Natural killer cell (primary cell): ENCODE measurements at regions not wholly inside any gene's neighbourhood (a gene's known extent, or its start where the extent isn't known, plus 50 kb on each side); places are given as distances from the start of the nearest gene placed in this dataset.

Source experiments
- ATAC-seq, 3 donors: fragments of 150-1000 bp in 2 of 3; fragments of 200-7000 bp in 1 of 3; cut with Tn5 transposase; 1 replicate in 1 of 3; 2 replicates in 2 of 3; pipeline ENCODE4 v1.10.0; 2021; ENCODE audit warnings: mild to moderate bottlenecking in 2 of 3, moderate library complexity in 2 of 3
- DNase-seq, 2 donors: peaks; one replicate each; pipeline versions ENCODE4 v3.0.0 to v3.0.0-alpha.2; 2013 to 2021; ENCODE audit warnings: mixed read lengths in 1 of 2
- H3K27ac ChIP-seq: one replicate; pipeline ENCODE4 v1.5.1; 2013; ENCODE audit warnings: mild to moderate bottlenecking, low read length
- H3K27me3 ChIP-seq: one replicate; pipeline ENCODE4 v1.6.1; 2013; ENCODE audit warnings: low read length; ENCODE audit not compliant: control insufficient read depth, insufficient read depth
- H3K36me3 ChIP-seq: one replicate; pipeline ENCODE4 v1.6.1; 2013; ENCODE audit warnings: low read length; ENCODE audit not compliant: control insufficient read depth, insufficient read depth
- H3K4me1 ChIP-seq: one replicate; pipeline ENCODE4 v1.6.1; 2013; ENCODE audit warnings: low read length; ENCODE audit not compliant: control insufficient read depth, insufficient read depth
- H3K4me3 ChIP-seq: one replicate; pipeline ENCODE4 v1.5.1; 2013; ENCODE audit warnings: low read length
- H3K9me3 ChIP-seq: one replicate; pipeline ENCODE4 v1.6.1; 2013; ENCODE audit warnings: low read length; ENCODE audit not compliant: control insufficient read depth, insufficient read depth
- H3K27ac Mint-ChIP-seq, 2 donors: one replicate each; pipeline ENCODE4 v1.8.0; 2022; ENCODE audit warnings: mild to moderate bottlenecking in 2 of 2, mixed read lengths in 2 of 2, moderate library complexity in 1 of 2
- H3K27me3 Mint-ChIP-seq, 2 donors: one replicate each; pipeline ENCODE4 v1.8.0; 2022; ENCODE audit warnings: low read depth in 2 of 2, mixed read lengths in 2 of 2
- H3K36me3 Mint-ChIP-seq: one replicate; pipeline ENCODE4 v1.8.0; 2022; ENCODE audit warnings: mixed read lengths
- H3K4me1 Mint-ChIP-seq, 2 donors: one replicate each; pipeline ENCODE4 v1.8.0; 2022; ENCODE audit warnings: mixed read lengths in 2 of 2
- H3K4me3 Mint-ChIP-seq: one replicate; pipeline ENCODE4 v1.8.0; 2022; ENCODE audit warnings: mild to moderate bottlenecking, moderate library complexity, mixed read lengths
- H3K9me3 Mint-ChIP-seq, 2 donors: one replicate each; pipeline ENCODE4 v1.8.0; 2022; ENCODE audit warnings: mixed read lengths in 2 of 2
- WGBS: methylation state at CpG from one replicate; pipeline ENCODE4 v1.1.7; 2013; ENCODE audit warnings: missing lambda C conversion rate; ENCODE audit not compliant: insufficient coverage; 5-methylcytosine and 5-hydroxymethylcytosine counted together
- intact Hi-C: fragments of 100-400 bp; cut with micrococcal nuclease; formaldehyde crosslinking; loops from one replicate; pipeline ENCODE4 v1.14.2; 2022
- TF ChIP-seq, protein P1 (sequence below): fragments of 200-600 bp; IDR thresholded peaks from one replicate; pipeline ENCODE4 v1.8.0; 2022; ENCODE audit warnings: antibody characterized with exemption

DNA sequence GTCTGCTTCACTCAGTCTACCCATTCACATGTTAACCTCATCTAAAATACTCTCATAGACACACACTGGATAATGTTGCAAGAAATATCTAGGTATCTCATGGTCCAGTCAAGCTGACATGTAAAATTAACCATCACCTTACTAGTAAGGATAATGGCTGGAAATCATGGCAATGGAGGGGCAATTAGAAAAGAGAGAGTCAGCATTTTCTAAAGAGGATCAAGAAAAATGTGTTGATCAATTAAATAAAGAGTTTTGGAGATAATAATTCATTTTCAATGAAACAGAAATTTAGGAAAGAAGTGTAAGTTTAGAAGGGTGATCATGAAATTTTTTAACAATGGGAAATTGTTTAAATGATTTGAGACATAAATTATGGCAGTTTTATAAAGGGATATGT is 1914.1 kb upstream of the IGFBP7 start:
- no peak overlapping the region for H3K27ac ChIP-seq
- Mint-ChIP-seq H3K9me3 (peaks cover 8 to 15% of the 10 kb centered on the region in 2 donors), H3K36me3 (no peaks in the 10 kb centered on the region), H3K27me3 (no peaks in the 10 kb centered on the region), H3K27ac (no peak overlapping the region), H3K4me1 (no peaks in the 10 kb centered on the region), H3K4me3 (no peak overlapping the region)
- H3K9me3 ChIP-seq, result no peaks in the 10 kb centered on the region
- H3K4me1 ChIP-seq, result no peaks in the 10 kb centered on the region
- no peak overlapping the region for H3K4me3 ChIP-seq
- ATAC-seq, result no peak
- no peaks in the 10 kb centered on the region for H3K36me3 ChIP-seq
- TF ChIP-seq, protein P1, sequence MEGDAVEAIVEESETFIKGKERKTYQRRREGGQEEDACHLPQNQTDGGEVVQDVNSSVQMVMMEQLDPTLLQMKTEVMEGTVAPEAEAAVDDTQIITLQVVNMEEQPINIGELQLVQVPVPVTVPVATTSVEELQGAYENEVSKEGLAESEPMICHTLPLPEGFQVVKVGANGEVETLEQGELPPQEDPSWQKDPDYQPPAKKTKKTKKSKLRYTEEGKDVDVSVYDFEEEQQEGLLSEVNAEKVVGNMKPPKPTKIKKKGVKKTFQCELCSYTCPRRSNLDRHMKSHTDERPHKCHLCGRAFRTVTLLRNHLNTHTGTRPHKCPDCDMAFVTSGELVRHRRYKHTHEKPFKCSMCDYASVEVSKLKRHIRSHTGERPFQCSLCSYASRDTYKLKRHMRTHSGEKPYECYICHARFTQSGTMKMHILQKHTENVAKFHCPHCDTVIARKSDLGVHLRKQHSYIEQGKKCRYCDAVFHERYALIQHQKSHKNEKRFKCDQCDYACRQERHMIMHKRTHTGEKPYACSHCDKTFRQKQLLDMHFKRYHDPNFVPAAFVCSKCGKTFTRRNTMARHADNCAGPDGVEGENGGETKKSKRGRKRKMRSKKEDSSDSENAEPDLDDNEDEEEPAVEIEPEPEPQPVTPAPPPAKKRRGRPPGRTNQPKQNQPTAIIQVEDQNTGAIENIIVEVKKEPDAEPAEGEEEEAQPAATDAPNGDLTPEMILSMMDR, result no peak
- intact Hi-C loops, result no loop called here
- no peaks in the 10 kb centered on the region for H3K27me3 ChIP-seq
- no peak for DNase-seq

DNA sequence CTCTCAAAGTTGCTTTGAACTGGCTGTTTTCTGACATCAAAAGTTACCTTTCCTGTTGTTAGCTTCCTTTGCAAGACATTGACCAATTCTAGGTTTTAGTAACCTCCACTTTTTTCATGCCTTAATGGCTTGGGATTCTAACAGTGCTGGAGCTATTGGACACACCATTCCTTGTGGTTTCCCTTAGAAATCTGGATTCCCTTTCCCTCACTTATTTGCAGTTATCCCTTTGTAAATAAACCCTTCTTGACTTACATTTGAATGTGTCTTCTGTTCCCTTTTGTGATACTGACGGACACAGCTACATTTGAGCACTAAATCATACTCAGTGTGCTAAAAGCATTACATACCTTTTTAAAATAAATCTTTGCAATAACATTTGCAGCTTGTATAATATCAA is 1927.6 kb upstream of the IGFBP7 start:
- no peaks in the 10 kb centered on the region for H3K36me3 ChIP-seq
- Mint-ChIP-seq H3K27ac (no peak overlapping the region), H3K4me1 (no peaks in the 10 kb centered on the region), H3K27me3 (no peaks in the 10 kb centered on the region), H3K4me3 (no peak overlapping the region), H3K36me3 (peaks cover 5% of the 10 kb centered on the region), H3K9me3 (peaks cover 8 to 11% of the 10 kb centered on the region in 2 donors)
- 93% methylated on average over 1 of the region's 1 CpG for WGBS
- DNase-seq, result no peak
- no peaks in the 10 kb centered on the region for H3K9me3 ChIP-seq
- ATAC-seq, result no peak
- intact Hi-C loops, result no loop called here
- H3K27me3 ChIP-seq, result no peaks in the 10 kb centered on the region
- TF ChIP-seq, protein P1, result no peak
- H3K4me1 ChIP-seq, result no peaks in the 10 kb centered on the region
- no peak overlapping the region for H3K4me3 ChIP-seq
- no peak overlapping the region for H3K27ac ChIP-seq

DNA sequence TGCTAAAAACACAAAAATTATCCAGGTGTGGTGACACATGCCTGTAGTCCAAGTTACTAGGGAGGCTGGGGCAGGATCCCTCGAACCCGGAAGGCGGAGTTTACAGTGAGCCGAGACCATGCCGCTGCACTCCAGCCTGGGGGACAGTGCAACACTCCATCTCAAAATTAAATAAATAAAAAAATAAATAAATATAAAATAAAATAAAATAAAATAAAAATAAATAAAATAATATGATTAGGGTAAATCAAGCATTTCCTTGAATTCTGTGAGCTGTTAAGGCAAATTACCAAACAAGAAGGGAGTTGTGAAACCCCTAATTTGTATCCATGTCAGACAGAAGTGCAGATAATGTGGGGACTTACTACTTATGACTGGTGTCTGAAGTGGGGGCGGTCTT is 1928.9 kb upstream of the IGFBP7 start:
- WGBS, result 98% methylated on average over 5 of the region's 6 CpGs
- DNase-seq (no peak), ATAC-seq (no peak)
- no peaks in the 10 kb centered on the region for H3K4me1 ChIP-seq
- Mint-ChIP-seq H3K27me3 (no peaks in the 10 kb centered on the region), H3K4me3 (no peak overlapping the region), H3K27ac (no peak overlapping the region), H3K36me3 (no peaks in the 10 kb centered on the region), H3K9me3 (peaks cover 5 to 10% of the 10 kb centered on the region in 2 donors), H3K4me1 (no peaks in the 10 kb centered on the region)
- H3K27ac ChIP-seq, result no peak overlapping the region
- no peak overlapping the region for H3K4me3 ChIP-seq
- TF ChIP-seq, protein P1, result no peak
- no peaks in the 10 kb centered on the region for H3K36me3 ChIP-seq
- intact Hi-C loops, result no loop called here
- no peaks in the 10 kb centered on the region for H3K9me3 ChIP-seq
- no peaks in the 10 kb centered on the region for H3K27me3 ChIP-seq

- Mint-ChIP-seq H3K9me3 (peaks cover 6 to 7% of the 10 kb centered on the region in 2 donors), H3K4me1 (no peaks in the 10 kb centered on the region), H3K27me3 (no peaks in the 10 kb centered on the region), H3K36me3 (no peaks in the 10 kb centered on the region), H3K27ac (no peak overlapping the region), H3K4me3 (no peak overlapping the region)
- no peaks in the 10 kb centered on the region for H3K27me3 ChIP-seq
- TF ChIP-seq, protein P1, result no peak
- no peaks in the 10 kb centered on the region for H3K4me1 ChIP-seq
- no peak for ATAC-seq
- no peak for DNase-seq
- H3K27ac ChIP-seq, result no peak overlapping the region
- 79% methylated on average over 4 of the region's 5 CpGs for WGBS
- H3K9me3 ChIP-seq, result peaks cover 3% of the 10 kb centered on the region
- H3K4me3 ChIP-seq, result no peak overlapping the region
- intact Hi-C loops, result no loop called here
- no peaks in the 10 kb centered on the region for H3K36me3 ChIP-seq
These were observed 1934.2 kb upstream of the IGFBP7 start for GRCh38 chr4:59044286-59044900.
